HG02798 (cell line): ENCODE measurements at regions not wholly inside any gene's neighbourhood (a gene's known extent, or its start where the extent isn't known, plus 50 kb on each side); places are given as distances from the start of the nearest gene placed in this dataset.

Source experiments
- ATAC-seq: cut with Tn5 transposase; IDR thresholded peaks from one replicate; pipeline ENCODE4 v1.9.1; 2021; ENCODE audit warnings: mild to moderate bottlenecking; ENCODE audit not compliant: unreplicated experiment, poor library complexity

GRCh38 chr1:78408810-78409209 is 82.0 kb upstream of the PTGFR start:
- ATAC-seq: no peak

DNA sequence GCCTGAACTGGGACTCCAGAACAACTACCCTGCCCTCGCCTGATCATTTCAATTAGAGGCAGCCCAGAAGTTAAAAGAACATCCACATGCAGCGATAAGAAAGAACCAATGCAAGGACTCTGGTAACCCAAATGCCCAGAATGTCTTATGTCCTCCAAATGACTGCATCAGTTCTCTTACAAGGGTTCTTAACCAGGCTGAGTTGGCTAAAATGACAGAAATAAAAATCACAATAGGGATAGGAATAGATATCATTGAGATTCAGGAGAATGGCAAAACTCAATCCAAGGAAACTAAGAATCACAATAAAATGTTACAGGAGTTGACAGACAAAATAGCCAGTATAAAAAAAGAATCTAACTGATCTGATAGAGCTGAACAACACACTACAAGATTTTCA is 80.1 kb upstream of the PTGFR start:
- ATAC-seq: no peak

- ATAC-seq: no peak
These were observed 79.1 kb upstream of the PTGFR start for GRCh38 chr1:78411707-78412106.

- no peak for ATAC-seq
These were observed 75.6 kb upstream of the PTGFR start for GRCh38 chr1:78415165-78415564.

DNA sequence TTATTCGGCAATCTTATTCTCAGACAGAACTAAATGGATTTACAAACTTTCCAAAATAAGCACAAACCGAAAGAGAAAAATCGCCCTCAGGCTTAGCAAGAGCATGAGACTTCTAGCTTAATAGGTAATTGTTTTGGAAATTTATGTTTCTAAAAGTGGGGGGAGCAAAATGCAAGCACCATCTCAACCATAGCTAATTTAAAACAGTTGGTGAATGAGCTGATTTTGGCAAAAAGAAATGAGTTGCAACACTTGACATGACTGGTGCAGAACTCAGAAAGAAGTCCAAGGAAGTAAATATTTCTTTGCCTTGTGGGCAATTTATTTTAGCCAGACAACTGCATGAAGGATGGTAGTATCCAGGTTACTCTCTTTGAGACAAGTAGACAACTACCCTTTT is 71.5 kb upstream of the PTGFR start:
- ATAC-seq: no peak

GRCh38 chr1:78420181-78420580 is 70.6 kb upstream of the PTGFR start:
- no peak for ATAC-seq

DNA sequence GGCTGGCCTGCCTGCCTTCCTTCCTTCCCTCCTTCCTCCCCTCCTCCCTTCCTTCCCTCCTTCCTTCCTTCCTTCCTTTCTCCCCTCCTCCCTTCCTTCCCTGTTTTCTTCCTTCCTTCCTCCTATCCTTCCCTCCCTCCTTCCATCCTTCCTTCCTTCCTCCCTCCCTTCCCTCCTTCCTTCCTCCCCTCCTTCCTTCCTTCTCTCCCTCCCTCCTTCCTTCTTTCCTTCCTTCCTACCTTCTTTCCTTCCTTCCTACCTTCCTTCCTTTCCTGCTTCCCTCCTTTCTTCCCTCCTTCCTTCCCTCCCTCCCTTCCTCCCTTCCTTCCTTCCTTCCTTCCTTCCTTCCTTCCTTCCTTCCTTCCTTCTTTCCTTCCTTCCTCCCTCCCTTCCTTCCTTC is 70.1 kb upstream of the PTGFR start:
- ATAC-seq: no peak

DNA sequence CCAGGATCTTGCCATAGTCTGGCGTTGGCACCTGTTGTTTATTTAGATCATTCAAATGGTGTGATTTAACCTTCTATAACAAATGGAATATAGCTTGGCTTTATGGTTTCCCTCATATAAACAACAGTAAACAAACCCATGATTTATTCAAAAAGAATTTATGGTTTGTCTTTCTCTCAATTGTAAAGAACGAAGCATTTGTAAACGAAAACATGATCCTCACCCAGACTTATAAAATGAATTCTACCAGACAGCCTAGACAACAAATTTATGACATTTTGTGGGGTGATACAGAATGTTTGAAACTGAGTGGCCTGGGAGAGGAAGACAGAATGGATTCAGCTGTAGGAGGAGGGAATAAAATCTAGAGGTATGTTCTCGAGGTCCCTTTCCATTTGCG is 66.1 kb upstream of the PTGFR start:
- no peak for ATAC-seq

- ATAC-seq: no peak
These were observed 64.4 kb upstream of the PTGFR start for GRCh38 chr1:78426408-78426807.

- no peak for ATAC-seq
These were observed 63.3 kb upstream of the PTGFR start for GRCh38 chr1:78427506-78427905.

- ATAC-seq: no peak
These were observed 58.8 kb upstream of the PTGFR start for GRCh38 chr1:78432016-78432415.

DNA sequence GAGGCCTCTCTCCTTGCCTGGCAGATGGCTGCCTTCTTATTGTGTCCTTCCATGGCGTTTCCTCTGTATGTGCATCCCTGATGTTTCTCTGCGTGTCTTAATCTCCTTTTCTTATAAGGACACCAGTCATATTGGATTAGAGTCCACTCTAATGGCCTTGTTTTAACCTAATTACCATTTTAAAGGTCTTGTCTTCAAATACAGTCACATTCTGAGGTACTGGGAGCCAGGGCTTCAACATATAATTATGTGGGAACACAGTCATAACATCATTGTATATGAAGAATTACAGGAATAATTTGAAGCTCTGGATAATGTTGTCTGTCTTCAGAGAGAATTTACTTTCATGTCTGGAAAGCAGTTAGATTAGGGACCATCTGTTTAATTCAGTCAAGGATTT is 56.4 kb upstream of the PTGFR start:
- no peak for ATAC-seq

- ATAC-seq: no peak
These were observed 53.8 kb upstream of the PTGFR start for GRCh38 chr1:78436961-78437360.

- ATAC-seq: no peak
These were observed 53.4 kb upstream of the PTGFR start for GRCh38 chr1:78437396-78437795.

DNA sequence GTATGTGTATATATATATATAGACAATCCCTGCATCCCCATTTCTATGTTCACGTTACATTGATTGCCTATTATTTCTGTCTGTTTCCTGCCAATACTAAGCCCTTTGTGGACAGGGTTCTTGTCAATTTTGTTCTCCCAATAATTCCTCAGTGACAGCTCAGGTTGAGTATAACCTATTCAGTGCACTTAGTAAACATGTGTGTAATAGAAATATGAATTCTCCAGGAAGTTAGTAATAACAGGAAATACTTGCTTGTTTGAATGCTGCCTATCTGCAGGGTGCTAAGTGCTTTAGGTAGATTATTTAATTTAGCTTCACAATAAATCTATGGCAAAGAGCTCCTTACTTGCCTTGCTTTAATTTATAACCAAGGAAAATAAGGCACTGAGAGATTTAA is 52.8 kb upstream of the PTGFR start:
- no peak for ATAC-seq

DNA sequence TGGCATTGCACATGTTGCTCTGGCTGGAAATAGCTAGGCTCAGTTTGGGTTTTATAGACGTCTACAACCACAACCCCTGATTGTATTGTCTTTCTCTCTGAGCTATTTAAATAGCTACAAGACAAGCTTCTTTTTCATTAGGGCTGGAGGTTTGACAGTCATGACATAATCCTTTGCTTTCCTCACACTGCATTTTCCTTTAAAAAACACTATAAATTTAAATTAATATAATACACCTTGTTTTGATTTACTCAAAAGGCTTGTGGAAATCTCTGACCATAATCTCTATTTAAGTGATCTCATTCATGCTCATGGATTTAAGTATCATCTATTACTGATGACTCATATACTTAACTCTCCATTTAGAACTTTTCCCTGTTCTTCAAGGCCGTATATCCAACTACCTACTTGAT is 50.4 kb upstream of the PTGFR start:
- ATAC-seq: no peak
